SHP77 (cell line): ENCODE measurements at regions not wholly inside any gene's neighbourhood (a gene's known extent, or its start where the extent isn't known, plus 50 kb on each side); places are given as distances from the start of the nearest gene placed in this dataset.

ENCODE experiments used
- DNase-seq, 2 experiments: peaks; one replicate each; lab custom pipeline; 2025; lab: John Stamatoyannopoulos, UW

- peak; percentile 76 to 77 for DNase-seq
Observed at GRCh38 chr3:39000008-39000450, 51.7 kb downstream of the SCN11A start.

GRCh38 chr3:38998086-38998485 is 53.7 kb downstream of the SCN11A start:
- DNase-seq = no peak

- no peak for DNase-seq
Observed at GRCh38 chr3:38996193-38996592, 55.6 kb downstream of the SCN11A start.

GRCh38 chr3:38994251-38994650 is 57.5 kb downstream of the SCN11A start:
- DNase-seq = no peak

- no peak for DNase-seq
Observed at GRCh38 chr3:38992117-38992760, 59.5 kb downstream of the SCN11A start.

- DNase-seq = no peak
Observed at GRCh38 chr3:38990621-38991020, 61.1 kb downstream of the SCN11A start.

- DNase-seq = no peak
Observed at GRCh38 chr3:38989917-38990510, 61.7 kb downstream of the SCN11A start.

GRCh38 chr3:38988955-38989354 is 62.8 kb downstream of the SCN11A start:
- DNase-seq = no peak

- no peak for DNase-seq
Observed at GRCh38 chr3:38987456-38987855, 64.3 kb downstream of the SCN11A start.

- DNase-seq = no peak
Observed at GRCh38 chr3:38986901-38987300, 64.8 kb downstream of the SCN11A start.

- DNase-seq = no peak
Observed at GRCh38 chr3:38985981-38986380, 65.8 kb downstream of the SCN11A start.

- no peak for DNase-seq
Observed at GRCh38 chr3:38985581-38985980, 66.2 kb downstream of the SCN11A start.

- DNase-seq = no peak
Observed at GRCh38 chr3:38984731-38985130, 67.0 kb downstream of the SCN11A start.

- no peak for DNase-seq
Observed at GRCh38 chr3:38984110-38984509, 67.6 kb downstream of the SCN11A start.

- DNase-seq = no peak
Observed at GRCh38 chr3:38980938-38981337, 70.8 kb downstream of the SCN11A start.

- no peak for DNase-seq
Observed at GRCh38 chr3:38978729-38979128, 73.0 kb downstream of the SCN11A start.

- DNase-seq = no peak
Observed at GRCh38 chr3:38970851-38971638, 80.7 kb downstream of the SCN11A start.

GRCh38 chr3:38969317-38970235 is 82.2 kb downstream of the SCN11A start:
- no peak for DNase-seq

GRCh38 chr3:38968891-38969290 is 82.9 kb downstream of the SCN11A start:
- no peak for DNase-seq

- no peak for DNase-seq
Observed at GRCh38 chr3:38968403-38968802, 83.3 kb downstream of the SCN11A start.

GRCh38 chr3:38967693-38967989 is 84.1 kb downstream of the SCN11A start:
- no peak for DNase-seq
